GM12891 (cell line): ENCODE measurements at regions not wholly inside any gene's neighbourhood (a gene's known extent, or its start where the extent isn't known, plus 50 kb on each side); places are given as distances from the start of the nearest gene placed in this dataset.

Experiments used
- POLR2A ChIP-seq: IDR thresholded peaks from 2 replicates; pipeline ENCODE4 v1.6.1; 2011; ENCODE audit warnings: low read depth, low read length, control low read depth
- POLR2AphosphoS5 ChIP-seq: IDR thresholded peaks from 2 replicates; pipeline ENCODE4 v1.6.1; 2011; ENCODE audit warnings: low read depth, low read length, control low read depth
- SPI1 ChIP-seq: IDR thresholded peaks from 2 replicates; pipeline ENCODE4 v1.6.1; 2011; ENCODE audit warnings: low read depth, low read length, control low read depth
- TAF1 ChIP-seq: IDR thresholded peaks from 2 replicates; pipeline ENCODE4 v1.6.1; 2011; ENCODE audit warnings: low read depth, low read length, control low read depth

DNA sequence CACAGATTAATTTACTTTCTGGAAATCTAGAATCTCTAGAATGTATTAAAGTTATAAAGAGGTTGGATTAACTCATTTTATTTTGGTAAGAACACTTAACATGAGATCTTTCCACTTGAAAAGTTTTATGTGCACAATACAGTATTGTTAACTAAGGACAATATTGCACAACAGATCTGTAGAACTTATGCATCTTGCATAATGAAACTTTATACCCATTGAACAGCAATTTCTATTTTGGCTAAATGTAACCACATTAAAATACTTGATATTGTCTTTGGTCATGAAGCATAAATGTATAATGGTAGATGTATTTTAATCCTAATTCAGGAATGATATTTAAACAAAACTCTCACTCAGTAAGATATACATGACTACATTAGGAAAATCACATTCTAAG is 203.8 kb downstream of the SNX19 start:
- no peak for TF ChIP-seq POLR2AphosphoS5
- no peak for TF ChIP-seq TAF1
- no peak for TF ChIP-seq POLR2A
- TF ChIP-seq SPI1: no peak
